GM18867 (cell line): ENCODE measurements at regions not wholly inside any gene's neighbourhood (a gene's known extent, or its start where the extent isn't known, plus 50 kb on each side); places are given as distances from the start of the nearest gene placed in this dataset.
"Not testable (repeated sequence)": the region's sequence is repeated elsewhere in the genome, so short reads cannot be mapped to it uniquely, and the experiment has no call there.

Source experiments
- ATAC-seq: cut with Tn5 transposase; IDR thresholded peaks from one replicate; pipeline ENCODE4 v1.9.1; 2021; ENCODE audit warnings: mild to moderate bottlenecking, moderate library complexity; ENCODE audit not compliant: unreplicated experiment

DNA sequence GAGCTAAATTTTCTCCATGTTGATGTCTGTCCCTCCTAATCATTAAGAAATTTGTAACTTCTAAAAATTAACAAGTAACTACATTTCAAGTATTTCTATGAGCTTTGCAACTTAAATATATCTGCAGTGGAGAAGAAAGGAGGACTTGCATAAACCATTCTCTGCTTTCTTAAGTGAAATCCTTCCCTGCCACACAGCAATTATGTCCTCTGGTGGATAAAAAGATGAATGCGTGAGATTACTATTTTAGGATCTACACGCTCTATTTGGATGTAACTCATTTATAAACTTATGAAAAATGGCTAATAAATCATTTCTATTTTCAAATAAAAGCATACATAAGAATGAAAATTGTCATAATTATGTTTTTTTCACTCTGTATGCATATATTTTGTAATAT is 338.0 kb upstream of the PTCHD4 start:
- no peak for ATAC-seq

GRCh38 chr6:48447251-48447650 is 336.3 kb upstream of the PTCHD4 start:
- ATAC-seq = no peak

DNA sequence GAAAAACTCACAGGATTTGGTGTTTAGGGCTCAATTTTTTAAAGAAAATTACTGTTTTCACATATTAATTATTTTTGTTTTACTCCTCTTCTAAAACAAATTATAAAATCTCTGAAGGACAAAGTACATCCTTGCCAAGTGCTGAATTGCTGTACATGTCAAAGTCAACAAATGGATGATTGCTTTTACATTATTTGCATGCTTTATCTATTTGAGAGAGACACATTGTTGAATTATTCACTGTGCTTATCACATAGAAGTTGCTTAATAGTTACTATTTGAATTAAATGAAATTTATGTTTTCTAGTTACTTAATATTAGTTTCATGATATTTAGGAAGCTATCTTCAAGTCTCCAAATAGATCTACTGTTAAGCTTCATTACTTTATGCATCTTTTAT is 318.6 kb upstream of the PTCHD4 start:
- no peak for ATAC-seq

GRCh38 chr6:48429021-48429420 is 318.0 kb upstream of the PTCHD4 start:
- no peak for ATAC-seq

DNA sequence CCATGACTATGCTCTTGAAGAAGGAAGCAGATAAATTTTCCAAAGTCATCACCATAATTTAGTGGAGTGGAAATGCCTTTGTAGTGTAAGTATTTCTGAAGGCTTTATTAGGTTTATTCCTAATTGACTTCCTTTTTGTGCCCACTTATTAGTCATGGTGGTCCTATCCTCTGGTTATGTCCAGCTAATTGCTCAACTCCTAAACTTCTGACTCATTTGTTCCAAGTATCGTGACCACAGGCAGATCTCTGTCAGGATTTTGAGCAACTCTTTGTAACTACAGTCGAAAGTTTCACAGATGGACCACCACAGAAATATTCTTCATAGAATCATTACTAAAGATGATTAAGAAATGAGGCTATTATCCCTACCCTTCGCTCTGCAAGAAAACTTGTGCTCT is 315.6 kb upstream of the PTCHD4 start:
- no peak for ATAC-seq

DNA sequence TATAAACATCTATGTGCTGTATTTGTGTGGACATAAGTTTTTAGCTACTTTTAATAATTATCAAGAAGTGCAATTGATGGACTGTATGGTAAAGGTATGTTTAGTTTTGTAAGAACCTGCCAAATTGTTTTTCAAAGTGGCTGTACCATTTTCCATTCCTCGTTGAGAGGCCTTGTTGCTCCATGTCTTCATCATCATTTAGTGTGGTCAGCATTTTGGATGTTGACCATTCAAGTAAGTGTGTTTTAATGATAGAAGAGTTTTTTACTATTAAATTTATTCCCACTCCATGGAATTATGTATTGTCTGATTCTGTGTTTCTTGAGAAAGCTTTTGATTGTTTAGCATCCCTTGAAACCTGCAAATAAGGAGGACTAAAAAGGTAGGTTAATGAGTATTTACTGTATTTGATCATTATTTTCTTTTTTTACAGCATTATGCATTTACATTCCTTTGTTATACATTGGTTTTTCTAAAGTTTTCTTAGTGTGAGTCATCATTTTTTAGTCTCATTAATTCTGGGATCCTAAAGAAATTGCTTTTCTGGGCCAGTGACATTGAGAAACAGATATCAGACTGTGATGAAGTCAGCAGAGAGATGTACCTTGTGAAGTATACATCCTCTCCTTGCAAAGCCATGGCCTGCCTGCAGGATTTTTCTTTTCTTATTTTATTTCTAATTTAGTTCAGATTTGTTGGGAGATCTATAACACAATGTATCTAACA is 312.8 kb upstream of the PTCHD4 start:
- ATAC-seq = no peak

DNA sequence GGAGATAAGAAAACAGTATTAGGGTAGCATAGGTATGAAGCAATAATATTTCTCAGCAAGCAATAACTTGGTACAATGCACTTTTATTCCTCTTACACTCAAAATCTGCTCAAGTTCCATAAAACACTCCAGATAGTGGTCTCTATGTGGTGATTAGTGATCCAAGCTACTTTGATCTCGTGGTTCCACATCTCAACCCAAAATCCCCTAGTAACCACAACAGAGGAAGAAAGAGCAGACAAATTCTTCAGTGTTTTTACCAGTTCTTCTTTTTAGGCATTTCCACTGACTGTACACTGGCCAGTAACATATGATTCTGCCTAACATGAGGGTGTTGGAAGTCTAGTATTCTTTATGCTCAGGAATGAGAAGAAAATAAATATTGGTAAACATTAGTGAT is 309.0 kb upstream of the PTCHD4 start:
- ATAC-seq = no peak

DNA sequence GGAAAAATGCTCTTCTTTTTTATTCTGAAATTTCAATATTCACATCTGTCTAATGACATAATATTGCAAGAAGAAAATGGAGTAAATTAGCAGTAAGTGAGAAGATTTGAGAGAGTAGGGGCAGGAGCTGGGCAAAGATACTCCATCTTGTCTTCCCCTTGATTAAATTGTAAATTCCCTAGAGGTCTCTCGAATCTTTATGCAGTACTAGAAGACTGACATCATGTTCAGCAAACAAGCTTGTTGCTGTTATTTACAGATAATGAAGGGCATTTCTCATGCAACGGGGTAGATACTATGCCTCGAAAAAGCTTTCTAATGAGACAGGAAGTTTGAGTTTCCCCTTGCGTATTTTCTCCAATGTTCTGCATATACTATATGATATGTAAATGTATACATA is 306.9 kb upstream of the PTCHD4 start:
- ATAC-seq = no peak

DNA sequence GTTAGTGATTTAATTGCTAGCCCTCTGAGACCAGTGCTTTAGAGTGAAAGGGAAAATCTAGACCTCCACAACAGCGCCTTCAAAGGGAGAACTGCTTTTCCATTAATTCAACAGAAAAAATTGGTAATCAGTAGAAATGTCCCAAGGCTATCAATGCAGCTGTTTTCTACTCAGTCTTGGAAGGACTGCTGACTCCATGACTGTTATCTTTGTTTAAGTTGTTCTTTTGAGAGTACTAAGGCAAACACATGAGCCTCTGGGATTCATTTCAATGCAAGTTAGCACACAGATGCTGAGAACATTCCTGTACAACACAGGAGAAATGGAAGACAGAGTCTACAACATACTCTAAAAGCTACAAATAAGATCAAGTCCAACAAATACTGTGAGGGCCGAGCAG is 301.7 kb upstream of the PTCHD4 start:
- ATAC-seq = no peak

DNA sequence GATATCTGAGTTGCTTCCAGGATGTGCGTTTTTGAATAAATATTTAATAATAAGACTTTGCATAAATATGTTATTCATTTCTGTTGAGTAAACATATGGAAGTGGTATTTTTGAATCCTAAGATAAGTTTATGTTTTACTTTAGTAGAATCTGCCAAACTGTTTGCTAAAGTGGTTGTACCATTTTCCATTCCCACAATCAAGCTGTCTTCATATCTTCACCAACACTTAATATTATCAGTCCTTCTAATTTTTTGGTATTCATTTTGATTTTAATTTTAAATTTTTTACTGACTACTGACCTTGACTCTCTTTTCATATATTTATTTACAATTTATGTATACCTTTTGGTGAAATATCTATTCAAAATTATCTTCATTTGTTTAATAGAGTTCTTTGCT is 293.9 kb upstream of the PTCHD4 start:
- ATAC-seq = no peak

- ATAC-seq = no peak
Measured at GRCh38 chr6:48403587-48403986, 292.6 kb upstream of the PTCHD4 start.

DNA sequence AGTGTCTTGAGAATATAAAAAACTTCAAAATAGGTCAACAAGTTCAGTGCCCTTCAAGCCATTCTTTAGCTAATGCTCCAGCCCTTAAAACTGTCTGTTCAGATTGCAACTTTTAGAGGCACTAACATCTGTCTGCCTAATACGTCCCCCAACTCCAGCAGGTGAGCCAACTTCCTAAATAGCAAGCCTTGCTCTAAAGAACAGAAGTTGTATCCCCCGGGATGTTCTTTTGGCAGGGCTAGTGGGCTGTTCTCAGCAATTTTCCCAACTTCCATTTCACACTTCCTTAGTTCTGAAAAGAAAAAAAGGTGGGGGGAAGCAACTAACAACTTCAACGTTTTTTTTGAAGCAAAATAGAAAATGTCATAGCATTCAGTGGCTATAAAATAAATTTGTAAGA is 290.0 kb upstream of the PTCHD4 start:
- no peak for ATAC-seq

DNA sequence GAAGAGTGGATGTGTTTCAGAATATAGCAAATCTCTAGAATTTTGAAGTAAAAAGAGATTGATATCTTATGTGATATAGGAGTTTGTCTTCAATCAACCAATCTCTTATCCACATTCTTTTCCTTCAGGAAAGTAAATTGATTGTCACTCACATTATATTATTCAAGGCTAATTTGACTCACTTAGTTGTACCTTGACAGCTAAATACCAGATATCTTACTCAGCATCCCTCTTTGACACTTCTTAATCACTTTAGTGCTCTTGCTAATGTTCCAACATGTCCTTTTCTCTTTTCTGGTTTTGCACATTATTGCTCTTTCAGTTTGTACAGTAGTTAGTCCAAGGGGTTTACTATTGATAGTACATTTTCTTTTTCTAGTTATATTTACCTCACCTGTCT is 286.9 kb upstream of the PTCHD4 start:
- no peak for ATAC-seq

DNA sequence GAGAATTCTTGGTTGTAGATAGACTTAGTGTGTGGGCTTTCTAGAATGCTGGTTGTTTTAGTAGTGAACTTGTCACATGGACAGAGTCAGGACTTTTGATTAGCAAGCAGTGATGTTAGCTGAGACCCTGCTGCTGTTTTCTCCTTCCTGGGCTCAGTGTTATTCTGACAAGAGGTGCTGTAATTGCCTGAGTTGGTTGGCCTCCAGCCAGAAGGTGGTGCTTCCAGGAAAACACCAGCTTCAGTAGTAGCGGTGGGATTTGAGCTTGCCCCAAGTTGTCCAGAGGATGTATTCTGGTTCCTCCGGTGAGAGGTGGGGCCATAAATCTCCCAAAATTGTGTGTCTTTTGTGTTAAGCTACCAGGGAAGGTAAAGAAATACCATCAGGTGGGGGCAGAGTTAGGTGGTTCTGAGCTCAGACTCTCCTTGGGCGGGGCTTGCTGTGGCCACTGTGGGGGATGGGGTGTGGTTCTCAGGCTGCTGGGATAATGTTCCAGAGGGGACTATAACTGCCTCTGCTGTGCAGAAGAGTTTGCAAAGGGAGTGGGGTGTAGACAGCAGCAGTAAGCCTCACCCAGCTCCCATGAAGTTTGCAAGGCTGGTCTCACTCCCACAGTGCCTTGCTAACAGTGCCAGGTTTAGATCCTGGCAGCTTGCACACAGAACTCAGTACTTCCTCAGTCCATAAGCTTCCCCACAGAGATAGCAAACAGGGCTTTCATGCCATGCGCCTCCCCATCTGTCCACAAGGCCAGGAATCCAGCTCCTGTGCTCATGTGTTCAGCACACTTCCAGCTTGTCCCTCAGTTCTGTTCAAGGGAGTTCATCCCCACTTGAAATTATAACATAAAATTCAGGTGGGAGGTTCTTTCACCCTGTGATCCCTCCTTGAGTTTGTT is 278.4 kb upstream of the PTCHD4 start:
- no peak for ATAC-seq

GRCh38 chr6:48388044-48388443 is 277.0 kb upstream of the PTCHD4 start:
- ATAC-seq = no peak

DNA sequence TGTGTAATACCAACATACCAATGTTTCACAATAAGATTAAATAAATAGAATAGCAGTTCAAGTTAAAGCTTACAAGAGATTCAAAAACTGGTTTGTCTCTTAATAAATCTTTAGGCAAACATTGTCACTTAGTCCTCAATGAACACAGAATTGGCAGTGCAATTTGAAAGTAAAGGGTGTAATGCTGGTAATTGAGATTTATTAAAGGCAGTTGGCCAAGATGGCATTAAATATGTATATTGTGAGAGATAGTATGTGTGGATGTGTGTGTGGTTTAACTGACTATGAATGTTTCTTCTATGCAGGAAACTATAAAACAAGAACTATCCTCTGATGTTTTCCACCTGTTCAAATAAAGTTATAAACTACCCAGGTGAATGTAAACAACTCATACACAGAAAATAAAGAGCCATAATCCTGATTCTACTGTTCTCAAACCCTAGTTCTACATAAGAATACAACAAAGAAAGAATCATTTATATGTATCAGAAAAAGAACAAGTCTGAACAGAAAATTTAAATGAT is 267.9 kb upstream of the PTCHD4 start:
- no peak for ATAC-seq

- ATAC-seq = peak; percentile 61
Measured at GRCh38 chr6:48377115-48377514, 266.1 kb upstream of the PTCHD4 start.

- not testable (repeated sequence) for ATAC-seq
Measured at GRCh38 chr6:48371226-48371625, 260.2 kb upstream of the PTCHD4 start.

- no peak for ATAC-seq
Measured at GRCh38 chr6:48369100-48369499, 258.1 kb upstream of the PTCHD4 start.

DNA sequence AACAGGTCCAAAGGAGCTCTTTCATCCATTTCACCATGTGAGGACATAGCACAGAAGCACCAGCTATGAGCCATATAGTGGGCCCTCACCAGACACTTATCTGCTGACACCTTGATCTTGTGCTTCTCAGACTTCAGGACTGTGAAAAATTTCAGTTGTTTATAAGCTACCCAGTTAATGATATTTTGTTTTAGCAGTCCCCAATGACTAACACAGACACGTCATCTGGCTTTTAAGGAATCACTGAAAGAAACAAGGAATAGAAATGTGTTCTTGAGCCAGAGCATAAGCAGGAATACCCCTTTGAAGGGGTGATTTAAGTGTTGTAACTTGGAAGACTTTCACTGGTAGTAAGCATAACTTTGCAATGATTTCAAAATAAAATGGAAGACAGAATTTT is 214.7 kb upstream of the PTCHD4 start:
- ATAC-seq = no peak

DNA sequence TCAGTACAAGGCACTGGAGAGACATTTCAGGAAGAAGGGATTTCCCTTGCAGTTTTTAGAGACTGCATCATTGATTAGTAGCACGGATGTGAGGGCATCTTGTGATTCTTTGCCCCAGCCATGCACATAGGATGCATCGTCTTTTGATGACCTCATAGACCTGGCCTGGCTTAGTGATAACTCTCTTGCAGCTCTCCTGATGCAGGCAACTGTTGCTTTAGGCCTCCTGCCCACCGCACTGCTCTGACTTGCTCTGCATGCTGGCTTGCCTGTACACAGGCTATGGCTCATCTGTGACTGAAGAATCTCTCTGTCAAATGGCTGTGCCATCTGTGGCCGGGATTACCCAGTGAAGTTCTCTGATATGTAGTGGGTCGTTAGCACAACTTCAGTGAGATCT is 207.7 kb upstream of the PTCHD4 start:
- ATAC-seq = no peak

DNA sequence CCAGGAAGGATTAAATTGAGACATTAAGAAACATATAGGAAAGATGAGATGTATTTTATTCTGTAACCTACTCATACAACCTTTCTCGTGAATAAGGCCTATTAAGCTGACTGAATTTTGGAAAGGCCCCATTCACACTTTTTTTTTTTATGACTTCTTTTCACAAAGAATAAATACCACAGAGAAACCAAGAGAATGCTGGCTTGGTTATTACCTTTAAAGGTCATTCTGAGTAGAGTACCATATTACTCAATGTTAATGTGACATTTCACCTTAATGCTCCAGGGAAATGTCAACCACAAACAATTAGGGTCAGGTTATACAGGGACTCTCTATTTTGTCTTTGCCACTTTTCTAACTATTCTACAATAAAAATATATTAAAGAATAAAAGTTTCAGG is 204.9 kb upstream of the PTCHD4 start:
- ATAC-seq = no peak
